Astrocyte of the cerebellum (primary cell): ENCODE measurements at regions not wholly inside any gene's neighbourhood (a gene's known extent, or its start where the extent isn't known, plus 50 kb on each side); places are given as distances from the start of the nearest gene placed in this dataset.
"Not testable (repeated sequence)": the region's sequence is repeated elsewhere in the genome, so short reads cannot be mapped to it uniquely, and the experiment has no call there.

ENCODE experiments used
- DNase-seq: peaks from one replicate; pipeline ENCODE4 v3.0.0-alpha.2; 2011; ENCODE audit warnings: low read depth
- H3K4me3 ChIP-seq: 2 replicates; pipeline ENCODE4 v1.5.1; 2011; ENCODE audit warnings: mild to moderate bottlenecking, low read depth, low read length, moderate library complexity
- in situ Hi-C: cut with HindIII; loops from 2 replicates; pipeline ENCODE4 v1.10.0; 2017; ENCODE audit warnings: low sequenced_read_pairs

GRCh38 chr20:29604163-29604562 lies 1653.3 kb upstream of the DEFB115 start:
- H3K4me3 ChIP-seq, DNase-seq, in situ Hi-C loops: not testable (repeated sequence)

DNA sequence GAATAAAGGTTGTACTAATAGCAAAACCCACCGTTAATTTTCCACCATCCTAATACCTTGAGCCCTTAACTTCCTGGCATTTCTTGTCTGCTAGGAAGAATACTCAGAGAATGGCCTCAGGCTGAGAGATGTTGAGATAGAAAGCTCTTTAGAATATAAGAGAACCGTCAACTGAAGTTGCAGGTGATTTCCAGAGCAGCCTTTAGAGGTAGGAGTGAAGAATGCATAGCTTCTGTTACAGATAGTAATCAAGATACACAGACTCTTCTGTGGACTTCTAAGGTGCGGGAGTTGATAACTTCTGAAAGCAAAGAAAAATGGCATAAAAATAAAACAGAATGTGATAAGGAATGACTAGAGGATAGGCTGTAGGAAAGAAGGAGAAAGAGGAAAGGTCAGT lies 1651.3 kb upstream of the DEFB115 start:
- DNase-seq, H3K4me3 ChIP-seq, in situ Hi-C loops: not testable (repeated sequence)

DNA sequence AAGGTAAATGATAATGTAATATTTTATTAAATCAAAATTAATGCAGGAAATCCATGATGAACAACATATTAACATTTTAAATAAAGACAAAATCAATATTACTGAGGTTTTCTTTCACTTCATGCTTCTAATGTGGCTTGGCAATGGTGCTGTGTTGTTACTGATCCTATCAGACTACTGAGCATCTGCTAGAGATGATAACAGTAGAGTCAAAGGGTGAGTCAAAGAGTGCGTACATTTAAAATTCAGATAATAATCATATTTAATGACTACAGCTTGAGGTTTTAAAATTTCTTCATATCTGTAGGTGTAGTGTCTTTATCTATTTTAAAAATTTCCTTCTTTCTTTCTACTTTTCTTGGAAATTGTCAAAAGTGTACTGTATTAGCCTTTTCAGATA lies 1628.1 kb upstream of the DEFB115 start:
- in situ Hi-C loops, DNase-seq, H3K4me3 ChIP-seq: not testable (repeated sequence)
